COLO668 (cell line): ENCODE measurements at regions not wholly inside any gene's neighbourhood (a gene's known extent, or its start where the extent isn't known, plus 50 kb on each side); places are given as distances from the start of the nearest gene placed in this dataset.

ENCODE experiments used
- DNase-seq: peaks from one replicate; lab custom pipeline; 2025; ENCODE audit not compliant: unreplicated experiment; lab: John Stamatoyannopoulos, UW

- DNase-seq: no peak
Measured at GRCh38 chr5:89024045-89024444, 141.1 kb upstream of the MEF2C start.

GRCh38 chr5:89020926-89021610 lies 138.1 kb upstream of the MEF2C start:
- no peak for DNase-seq

GRCh38 chr5:89016741-89017303 lies 133.8 kb upstream of the MEF2C start:
- DNase-seq: no peak

GRCh38 chr5:89015409-89015808 lies 132.4 kb upstream of the MEF2C start:
- no peak for DNase-seq

GRCh38 chr5:89011778-89012711 lies 129.1 kb upstream of the MEF2C start:
- DNase-seq: no peak

- no peak for DNase-seq
Measured at GRCh38 chr5:89010512-89010911, 127.5 kb upstream of the MEF2C start.

- DNase-seq: no peak
Measured at GRCh38 chr5:89008291-89008690, 125.3 kb upstream of the MEF2C start.

- no peak for DNase-seq
Measured at GRCh38 chr5:89005990-89006389, 123.0 kb upstream of the MEF2C start.

GRCh38 chr5:89004379-89004778 lies 121.4 kb upstream of the MEF2C start:
- DNase-seq: no peak

GRCh38 chr5:89003563-89004036 lies 120.6 kb upstream of the MEF2C start:
- DNase-seq: no peak

- no peak for DNase-seq
Measured at GRCh38 chr5:88999853-89000252, 116.9 kb upstream of the MEF2C start.

- no peak for DNase-seq
Measured at GRCh38 chr5:88997937-88998336, 115.0 kb upstream of the MEF2C start.

GRCh38 chr5:88984040-88984439 lies 101.1 kb upstream of the MEF2C start:
- no peak for DNase-seq

- no peak for DNase-seq
Measured at GRCh38 chr5:88979726-88980125, 96.7 kb upstream of the MEF2C start.

GRCh38 chr5:88979244-88979643 lies 96.3 kb upstream of the MEF2C start:
- no peak for DNase-seq

GRCh38 chr5:88976914-88977313 lies 93.9 kb upstream of the MEF2C start:
- DNase-seq: no peak

- DNase-seq: no peak
Measured at GRCh38 chr5:88967633-88968585, 84.9 kb upstream of the MEF2C start.

- DNase-seq: no peak
Measured at GRCh38 chr5:88964831-88965230, 81.8 kb upstream of the MEF2C start.

GRCh38 chr5:88957013-88957412 lies 74.0 kb upstream of the MEF2C start:
- DNase-seq: no peak

GRCh38 chr5:88956416-88956815 lies 73.4 kb upstream of the MEF2C start:
- no peak for DNase-seq

GRCh38 chr5:88955403-88955802 lies 72.4 kb upstream of the MEF2C start:
- no peak for DNase-seq
